Liver (tissue), 3 donors: ENCODE measurements at regions not wholly inside any gene's neighbourhood (a gene's known extent, or its start where the extent isn't known, plus 50 kb on each side); places are given as distances from the start of the nearest gene placed in this dataset.

ENCODE experiments used
- FOXA1 ChIP-seq: IDR thresholded peaks from 2 replicates; pipeline ENCODE4 v1.6.1; 2016; ENCODE audit warnings: antibody characterized with exemption
- GABPA ChIP-seq, 2 donors: IDR thresholded peaks in 1 of 2; conservative IDR thresholded peaks in 1 of 2; 2 replicates each; pipeline ENCODE4 v1.6.1; 2016; ENCODE audit warnings: antibody characterized with exemption in 2 of 2, mild to moderate bottlenecking in 1 of 2, moderate library complexity in 1 of 2
- JUND ChIP-seq, 2 donors: IDR thresholded peaks; 2 replicates each; pipeline ENCODE4 v1.6.1; 2016; ENCODE audit warnings: antibody characterized with exemption in 2 of 2
- RAD21 ChIP-seq, 2 donors: IDR thresholded peaks; 2 replicates each; pipeline ENCODE4 v1.6.1; 2016; ENCODE audit warnings: antibody characterized with exemption in 2 of 2, mild to moderate bottlenecking in 2 of 2
- RXRA ChIP-seq, 2 donors: IDR thresholded peaks; 2 replicates each; pipeline ENCODE4 v1.6.1; 2017 to 2018; ENCODE audit warnings: antibody characterized with exemption in 2 of 2, mild to moderate bottlenecking in 1 of 2
- SP1 ChIP-seq: IDR thresholded peaks from 2 replicates; pipeline ENCODE4 v1.6.1; 2018; ENCODE audit warnings: antibody characterized with exemption, mild to moderate bottlenecking
- TAF1 ChIP-seq: conservative IDR thresholded peaks from 2 replicates; pipeline ENCODE4 v1.6.1; 2016; ENCODE audit warnings: antibody characterized with exemption, mild to moderate bottlenecking
- YY1 ChIP-seq: IDR thresholded peaks from 2 replicates; pipeline ENCODE4 v1.6.1; 2016; ENCODE audit warnings: antibody characterized with exemption, mild to moderate bottlenecking
- TF ChIP-seq, protein P1 (sequence below): fragments of 150-350 bp; IDR thresholded peaks from 2 replicates; pipeline ENCODE4 v1.5.1; 2017; ENCODE audit warnings: improper control_type of control experiment, low read depth, low read length; ENCODE audit not compliant: missing input control
- TF ChIP-seq, protein P2 (sequence below): IDR thresholded peaks from 2 replicates; pipeline ENCODE4 v1.6.1; 2016; ENCODE audit warnings: antibody characterized with exemption, mild to moderate bottlenecking
- TF ChIP-seq, protein P3 (sequence below): IDR thresholded peaks from 2 replicates; pipeline ENCODE4 v1.6.1; 2016; ENCODE audit warnings: antibody characterized with exemption
- TF ChIP-seq, protein P4 (sequence below): IDR thresholded peaks from 2 replicates; pipeline ENCODE4 v1.6.1; 2016; ENCODE audit warnings: antibody characterized with exemption
- TF ChIP-seq, protein P5 (sequence below): IDR thresholded peaks from 2 replicates; pipeline ENCODE4 v1.6.1; 2016; ENCODE audit warnings: antibody characterized with exemption
- donor health status: healthy.
- donor health status: healthy.

DNA sequence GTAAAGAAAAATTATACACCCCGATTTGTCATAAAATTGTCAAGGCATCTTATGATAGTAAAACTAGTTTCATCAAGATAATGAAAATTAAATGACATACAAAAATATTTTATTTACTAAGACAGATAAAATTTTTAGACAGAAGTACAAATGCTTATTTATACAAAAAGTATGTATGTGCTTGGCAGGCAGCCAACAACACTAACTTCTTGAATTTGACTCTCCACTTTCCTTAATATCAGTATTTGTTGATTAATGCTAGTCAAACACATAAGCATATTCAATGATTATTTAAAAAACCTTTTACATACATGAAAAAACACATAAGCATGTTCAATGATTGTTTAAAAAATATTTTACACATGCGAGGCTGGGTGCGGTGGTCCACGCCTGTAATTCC lies 1079.9 kb upstream of the CDH6 start:
- TF ChIP-seq YY1 (no peak), FOXA1 (no peak), TAF1 (no peak), RAD21 (IDR thresholded peaks at IDR 0.05) (no peak), SP1 (no peak), GABPA (IDR thresholded peaks at IDR 0.05 in 1 of 2, conservative IDR thresholded peaks at IDR 0.05 in 1 of 2) (no peak), RXRA (IDR thresholded peaks at IDR 0.05) (no peak), JUND (IDR thresholded peaks at IDR 0.05) (no peak)
- TF ChIP-seq, protein P1, sequence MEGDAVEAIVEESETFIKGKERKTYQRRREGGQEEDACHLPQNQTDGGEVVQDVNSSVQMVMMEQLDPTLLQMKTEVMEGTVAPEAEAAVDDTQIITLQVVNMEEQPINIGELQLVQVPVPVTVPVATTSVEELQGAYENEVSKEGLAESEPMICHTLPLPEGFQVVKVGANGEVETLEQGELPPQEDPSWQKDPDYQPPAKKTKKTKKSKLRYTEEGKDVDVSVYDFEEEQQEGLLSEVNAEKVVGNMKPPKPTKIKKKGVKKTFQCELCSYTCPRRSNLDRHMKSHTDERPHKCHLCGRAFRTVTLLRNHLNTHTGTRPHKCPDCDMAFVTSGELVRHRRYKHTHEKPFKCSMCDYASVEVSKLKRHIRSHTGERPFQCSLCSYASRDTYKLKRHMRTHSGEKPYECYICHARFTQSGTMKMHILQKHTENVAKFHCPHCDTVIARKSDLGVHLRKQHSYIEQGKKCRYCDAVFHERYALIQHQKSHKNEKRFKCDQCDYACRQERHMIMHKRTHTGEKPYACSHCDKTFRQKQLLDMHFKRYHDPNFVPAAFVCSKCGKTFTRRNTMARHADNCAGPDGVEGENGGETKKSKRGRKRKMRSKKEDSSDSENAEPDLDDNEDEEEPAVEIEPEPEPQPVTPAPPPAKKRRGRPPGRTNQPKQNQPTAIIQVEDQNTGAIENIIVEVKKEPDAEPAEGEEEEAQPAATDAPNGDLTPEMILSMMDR = no peak
- TF ChIP-seq, protein P2, sequence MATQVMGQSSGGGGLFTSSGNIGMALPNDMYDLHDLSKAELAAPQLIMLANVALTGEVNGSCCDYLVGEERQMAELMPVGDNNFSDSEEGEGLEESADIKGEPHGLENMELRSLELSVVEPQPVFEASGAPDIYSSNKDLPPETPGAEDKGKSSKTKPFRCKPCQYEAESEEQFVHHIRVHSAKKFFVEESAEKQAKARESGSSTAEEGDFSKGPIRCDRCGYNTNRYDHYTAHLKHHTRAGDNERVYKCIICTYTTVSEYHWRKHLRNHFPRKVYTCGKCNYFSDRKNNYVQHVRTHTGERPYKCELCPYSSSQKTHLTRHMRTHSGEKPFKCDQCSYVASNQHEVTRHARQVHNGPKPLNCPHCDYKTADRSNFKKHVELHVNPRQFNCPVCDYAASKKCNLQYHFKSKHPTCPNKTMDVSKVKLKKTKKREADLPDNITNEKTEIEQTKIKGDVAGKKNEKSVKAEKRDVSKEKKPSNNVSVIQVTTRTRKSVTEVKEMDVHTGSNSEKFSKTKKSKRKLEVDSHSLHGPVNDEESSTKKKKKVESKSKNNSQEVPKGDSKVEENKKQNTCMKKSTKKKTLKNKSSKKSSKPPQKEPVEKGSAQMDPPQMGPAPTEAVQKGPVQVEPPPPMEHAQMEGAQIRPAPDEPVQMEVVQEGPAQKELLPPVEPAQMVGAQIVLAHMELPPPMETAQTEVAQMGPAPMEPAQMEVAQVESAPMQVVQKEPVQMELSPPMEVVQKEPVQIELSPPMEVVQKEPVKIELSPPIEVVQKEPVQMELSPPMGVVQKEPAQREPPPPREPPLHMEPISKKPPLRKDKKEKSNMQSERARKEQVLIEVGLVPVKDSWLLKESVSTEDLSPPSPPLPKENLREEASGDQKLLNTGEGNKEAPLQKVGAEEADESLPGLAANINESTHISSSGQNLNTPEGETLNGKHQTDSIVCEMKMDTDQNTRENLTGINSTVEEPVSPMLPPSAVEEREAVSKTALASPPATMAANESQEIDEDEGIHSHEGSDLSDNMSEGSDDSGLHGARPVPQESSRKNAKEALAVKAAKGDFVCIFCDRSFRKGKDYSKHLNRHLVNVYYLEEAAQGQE = no peak
- TF ChIP-seq, protein P3, sequence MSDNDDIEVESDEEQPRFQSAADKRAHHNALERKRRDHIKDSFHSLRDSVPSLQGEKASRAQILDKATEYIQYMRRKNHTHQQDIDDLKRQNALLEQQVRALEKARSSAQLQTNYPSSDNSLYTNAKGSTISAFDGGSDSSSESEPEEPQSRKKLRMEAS = no peak
- TF ChIP-seq, protein P4, sequence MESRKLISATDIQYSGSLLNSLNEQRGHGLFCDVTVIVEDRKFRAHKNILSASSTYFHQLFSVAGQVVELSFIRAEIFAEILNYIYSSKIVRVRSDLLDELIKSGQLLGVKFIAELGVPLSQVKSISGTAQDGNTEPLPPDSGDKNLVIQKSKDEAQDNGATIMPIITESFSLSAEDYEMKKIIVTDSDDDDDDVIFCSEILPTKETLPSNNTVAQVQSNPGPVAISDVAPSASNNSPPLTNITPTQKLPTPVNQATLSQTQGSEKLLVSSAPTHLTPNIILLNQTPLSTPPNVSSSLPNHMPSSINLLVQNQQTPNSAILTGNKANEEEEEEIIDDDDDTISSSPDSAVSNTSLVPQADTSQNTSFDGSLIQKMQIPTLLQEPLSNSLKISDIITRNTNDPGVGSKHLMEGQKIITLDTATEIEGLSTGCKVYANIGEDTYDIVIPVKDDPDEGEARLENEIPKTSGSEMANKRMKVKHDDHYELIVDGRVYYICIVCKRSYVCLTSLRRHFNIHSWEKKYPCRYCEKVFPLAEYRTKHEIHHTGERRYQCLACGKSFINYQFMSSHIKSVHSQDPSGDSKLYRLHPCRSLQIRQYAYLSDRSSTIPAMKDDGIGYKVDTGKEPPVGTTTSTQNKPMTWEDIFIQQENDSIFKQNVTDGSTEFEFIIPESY = no peak
- TF ChIP-seq, protein P5, sequence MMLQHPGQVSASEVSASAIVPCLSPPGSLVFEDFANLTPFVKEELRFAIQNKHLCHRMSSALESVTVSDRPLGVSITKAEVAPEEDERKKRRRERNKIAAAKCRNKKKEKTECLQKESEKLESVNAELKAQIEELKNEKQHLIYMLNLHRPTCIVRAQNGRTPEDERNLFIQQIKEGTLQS = no peak
